HG03558 (cell line): ENCODE measurements at regions not wholly inside any gene's neighbourhood (a gene's known extent, or its start where the extent isn't known, plus 50 kb on each side); places are given as distances from the start of the nearest gene placed in this dataset.
"Not testable (repeated sequence)": the region's sequence is repeated elsewhere in the genome, so short reads cannot be mapped to it uniquely, and the experiment has no call there.

Experiments
- ATAC-seq: cut with Tn5 transposase; IDR thresholded peaks from one replicate; pipeline ENCODE4 v1.9.1; 2021; ENCODE audit warnings: moderate number of reproducible peaks; ENCODE audit not compliant: unreplicated experiment; ENCODE audit errors: extremely low read depth

GRCh38 chr16:50453446-50453845 lies 84.7 kb upstream of the BRD7 start:
- ATAC-seq = no peak

GRCh38 chr16:50451951-50452508 lies 83.2 kb upstream of the BRD7 start:
- ATAC-seq = no peak

GRCh38 chr16:50450957-50451356 lies 82.2 kb upstream of the BRD7 start:
- ATAC-seq = no peak

GRCh38 chr16:50449800-50450199 lies 81.0 kb upstream of the BRD7 start:
- ATAC-seq = no peak

GRCh38 chr16:50448981-50449380 lies 80.2 kb upstream of the BRD7 start:
- no peak for ATAC-seq

GRCh38 chr16:50448522-50448921 lies 79.7 kb upstream of the BRD7 start:
- ATAC-seq = no peak

GRCh38 chr16:50447386-50447785 lies 78.6 kb upstream of the BRD7 start:
- ATAC-seq = not testable (repeated sequence)

GRCh38 chr16:50446861-50447260 lies 78.1 kb upstream of the BRD7 start:
- ATAC-seq = no peak

- no peak for ATAC-seq
Observed at GRCh38 chr16:50445621-50446555, 77.1 kb upstream of the BRD7 start.

- ATAC-seq = no peak
Observed at GRCh38 chr16:50444526-50444925, 75.7 kb upstream of the BRD7 start.

GRCh38 chr16:50442221-50442620 lies 73.4 kb upstream of the BRD7 start:
- no peak for ATAC-seq

- no peak for ATAC-seq
Observed at GRCh38 chr16:50441486-50442157, 72.8 kb upstream of the BRD7 start.

GRCh38 chr16:50440991-50441390 lies 72.2 kb upstream of the BRD7 start:
- no peak for ATAC-seq

- no peak for ATAC-seq
Observed at GRCh38 chr16:50440531-50440930, 71.7 kb upstream of the BRD7 start.

- ATAC-seq = no peak
Observed at GRCh38 chr16:50437769-50438437, 69.1 kb upstream of the BRD7 start.

GRCh38 chr16:50436271-50436670 lies 67.5 kb upstream of the BRD7 start:
- ATAC-seq = no peak

GRCh38 chr16:50434872-50435478 lies 66.2 kb upstream of the BRD7 start:
- ATAC-seq = no peak

GRCh38 chr16:50430076-50430475 lies 61.3 kb upstream of the BRD7 start:
- no peak for ATAC-seq

- no peak for ATAC-seq
Observed at GRCh38 chr16:50428742-50429141, 60.0 kb upstream of the BRD7 start.

- ATAC-seq = no peak
Observed at GRCh38 chr16:50428116-50428515, 59.3 kb upstream of the BRD7 start.
